NCI-H1092 (cell line): ENCODE measurements at regions not wholly inside any gene's neighbourhood (a gene's known extent, or its start where the extent isn't known, plus 50 kb on each side); places are given as distances from the start of the nearest gene placed in this dataset.
"Not testable (repeated sequence)": the region's sequence is repeated elsewhere in the genome, so short reads cannot be mapped to it uniquely, and the experiment has no call there.

Experiments
- DNase-seq: peaks from one replicate; lab custom pipeline; 2025; lab: John Stamatoyannopoulos, UW

DNA sequence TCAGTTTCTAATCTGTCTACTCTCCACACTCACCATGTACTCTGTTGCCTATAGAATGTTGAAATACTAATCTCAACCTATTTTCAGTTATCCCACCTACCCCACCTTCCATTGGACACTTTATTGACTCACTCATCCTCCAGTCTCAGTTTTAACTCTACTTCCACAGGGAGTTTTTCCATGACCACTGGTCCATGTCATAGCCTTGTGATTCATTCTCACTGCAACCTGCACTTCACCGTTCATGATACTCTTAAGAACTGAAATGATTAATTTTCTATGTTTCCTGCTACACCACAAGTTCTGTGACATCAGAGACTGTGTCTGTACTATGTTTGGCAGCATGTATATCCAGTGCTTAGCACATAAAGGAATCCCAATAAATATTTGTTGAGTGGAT, 122.8 kb upstream of the HSF2 start:
- no peak for DNase-seq

DNA sequence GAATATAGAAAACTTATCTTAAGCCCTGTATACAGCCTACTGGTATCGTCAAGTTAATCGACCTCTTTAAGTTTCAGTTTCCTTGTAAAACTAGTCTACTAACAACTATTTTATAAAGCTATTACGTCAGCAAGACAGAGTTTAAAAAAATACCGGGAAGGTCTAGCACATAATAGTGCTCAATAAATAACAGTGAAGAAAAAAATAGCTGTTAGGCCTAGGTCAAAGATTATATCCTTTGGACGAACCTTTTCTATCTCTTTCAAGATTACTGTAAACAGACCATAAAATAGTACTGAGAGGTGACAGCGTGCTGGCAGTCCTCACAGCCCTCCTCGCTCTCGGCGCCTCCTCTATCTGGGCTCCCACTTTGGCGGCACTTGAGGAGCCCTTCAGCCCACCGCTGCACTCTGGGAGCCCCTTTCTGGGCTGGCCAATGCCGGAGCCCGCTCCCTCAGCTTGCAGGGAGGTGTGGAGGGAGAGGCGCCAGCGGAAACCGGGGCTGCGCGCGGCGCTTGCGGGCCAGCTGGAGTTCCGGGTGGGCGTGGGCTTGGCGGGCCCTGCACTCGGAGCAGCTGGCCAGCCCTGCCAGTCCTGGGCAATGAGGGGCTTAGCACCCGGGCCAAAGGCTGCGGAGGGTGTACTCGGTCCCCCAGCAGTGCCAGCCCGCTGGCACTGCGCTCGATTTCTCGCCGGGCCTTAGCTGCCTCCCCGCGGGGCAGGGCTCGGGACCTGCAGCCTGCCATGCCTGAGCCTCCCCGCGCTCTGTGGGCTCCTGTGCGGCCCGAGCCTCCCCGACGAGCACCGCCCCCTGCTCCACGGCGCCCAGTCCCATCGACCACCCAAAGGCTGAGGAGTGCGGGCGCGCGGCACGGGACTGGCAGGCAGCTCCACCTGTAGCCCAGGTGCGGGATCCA, 119.1 kb upstream of the HSF2 start:
- not testable (repeated sequence) for DNase-seq

DNA sequence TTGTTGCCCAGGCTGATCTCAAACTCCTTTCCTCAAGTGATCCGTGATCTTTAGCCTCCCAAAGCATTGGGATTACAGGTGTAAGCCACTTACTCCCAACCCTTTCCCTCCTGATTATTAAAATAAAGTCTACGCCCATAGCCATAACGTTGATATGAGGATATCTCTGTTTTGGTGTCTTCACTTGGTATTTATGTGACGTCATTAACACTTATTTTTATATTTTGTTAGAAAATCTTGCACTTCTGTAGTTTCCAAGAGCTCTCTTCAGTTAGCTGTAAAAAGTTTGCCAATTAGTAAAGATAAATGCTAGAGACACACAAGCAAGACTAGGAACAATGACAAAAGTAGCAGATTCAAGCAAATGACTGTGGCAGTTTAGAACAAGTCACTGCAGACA, 115.6 kb upstream of the HSF2 start:
- DNase-seq, result no peak

DNA sequence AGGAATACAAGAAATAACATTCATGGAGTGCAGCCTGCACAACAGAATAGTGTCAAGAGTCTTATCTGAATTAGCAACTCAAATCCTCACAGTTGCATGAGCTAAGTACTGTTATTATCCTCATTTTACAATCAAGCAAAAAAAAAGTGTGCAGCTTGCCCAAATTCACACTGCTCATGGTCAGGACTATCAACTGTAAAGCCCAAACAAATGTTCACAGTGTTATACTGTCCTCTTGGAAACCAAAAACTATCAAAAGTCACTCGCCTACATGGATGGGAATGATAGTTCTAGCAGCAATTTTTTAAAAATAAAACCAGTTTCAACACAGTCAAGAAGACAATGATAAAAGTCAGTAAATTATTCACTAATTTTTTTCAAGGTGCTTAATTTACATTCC, 114.6 kb upstream of the HSF2 start:
- DNase-seq, result no peak

DNA sequence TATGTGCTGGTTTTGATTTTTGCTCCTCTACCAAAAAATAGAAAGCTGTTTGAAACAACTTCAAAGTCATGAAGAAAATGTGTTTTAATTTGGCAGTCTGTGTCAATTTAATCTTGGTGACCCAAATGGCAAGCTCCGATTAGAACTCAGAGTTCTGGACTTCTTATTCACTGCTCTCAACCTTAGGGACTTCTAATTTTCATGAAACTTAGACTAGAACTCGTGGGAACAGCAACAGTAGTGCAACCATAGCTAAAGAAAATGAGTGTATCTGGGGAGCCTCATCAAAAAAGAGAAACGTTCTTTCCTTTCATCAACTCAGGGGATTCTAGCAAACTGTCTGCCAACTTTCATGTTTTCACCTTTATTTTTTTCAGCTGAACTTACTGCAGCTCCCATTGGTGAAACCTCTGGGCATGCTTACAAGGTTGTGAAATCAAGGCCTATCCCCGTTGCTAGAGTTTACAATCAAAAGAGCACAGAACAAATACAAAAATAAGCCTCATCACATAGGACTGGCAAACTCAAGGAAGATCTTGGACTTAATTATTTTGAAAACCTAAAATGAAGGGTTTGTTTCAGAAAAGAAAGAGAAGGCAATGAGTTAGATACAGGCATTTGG, 114.0 kb upstream of the HSF2 start:
- no peak for DNase-seq

DNA sequence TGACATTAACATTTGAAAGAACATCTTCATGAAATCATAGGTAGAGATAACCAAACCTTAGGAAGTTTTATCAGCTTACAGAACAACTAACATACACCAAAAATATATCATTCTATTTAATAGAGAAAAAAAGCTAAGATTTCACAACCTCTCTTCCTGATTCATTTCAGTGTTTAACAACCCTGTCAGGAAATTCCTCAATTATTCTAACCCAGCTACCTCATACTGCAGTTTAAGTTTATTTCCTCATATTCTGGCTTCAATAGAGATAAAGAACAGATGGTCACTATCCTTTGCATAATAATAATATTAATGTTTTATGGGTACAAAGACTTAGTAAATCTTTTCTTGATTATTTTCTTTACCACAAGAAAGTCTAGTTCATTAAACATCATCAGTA, 112.9 kb upstream of the HSF2 start:
- DNase-seq, result no peak

DNA sequence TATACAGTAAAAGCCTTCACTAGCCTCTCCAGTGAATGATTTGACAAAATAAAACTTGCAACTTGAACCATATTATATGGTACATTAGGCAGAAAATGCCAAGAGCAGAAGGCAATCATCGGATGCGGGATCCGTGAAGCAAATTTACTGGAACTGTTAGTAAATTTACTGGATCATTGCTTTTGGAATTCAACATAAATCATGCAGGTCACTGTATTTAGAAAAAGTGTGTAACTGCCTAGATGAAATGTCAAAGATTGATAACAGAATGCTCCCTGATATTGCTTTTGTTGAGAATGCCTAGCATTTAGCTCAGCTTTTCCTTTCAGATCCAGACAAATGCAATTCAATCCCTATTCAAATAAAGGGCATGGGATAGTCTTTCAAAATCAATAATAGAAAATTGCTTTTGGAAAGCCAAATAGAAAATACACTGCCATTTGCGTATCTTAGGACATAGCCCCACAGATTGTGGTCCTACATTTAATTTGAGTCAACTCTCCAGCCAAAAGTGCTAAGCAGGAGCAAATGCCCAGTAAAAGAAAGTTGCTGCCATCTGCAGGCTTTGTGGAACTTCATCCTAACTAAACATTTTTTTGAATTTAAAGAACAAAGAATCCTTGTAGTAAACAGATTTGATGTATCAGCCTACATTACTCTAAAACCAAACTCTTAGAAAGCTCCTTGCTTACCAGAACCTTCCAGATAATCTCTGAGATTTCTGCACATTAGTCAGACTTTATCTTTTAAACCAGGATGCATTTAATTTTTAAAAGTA, 109.5 kb upstream of the HSF2 start:
- no peak for DNase-seq

DNA sequence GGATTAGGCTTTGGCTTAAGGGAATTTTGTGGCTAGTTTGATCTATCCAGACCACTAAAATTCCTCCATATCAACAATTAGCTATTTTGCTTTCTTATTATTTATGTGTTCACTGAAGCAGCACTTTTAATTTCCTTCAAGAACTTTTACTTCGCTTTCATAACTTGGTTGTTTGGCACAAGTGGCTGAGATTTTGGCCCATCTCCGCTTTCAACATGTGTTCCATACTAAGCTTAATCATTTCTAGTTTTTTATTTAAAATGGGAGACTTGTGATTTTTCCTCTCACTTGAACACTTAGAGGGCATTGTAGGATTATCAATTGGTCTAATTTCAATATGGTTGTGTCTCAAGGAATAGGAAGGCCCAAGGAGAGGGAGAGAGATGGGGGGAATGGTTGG, 102.4 kb upstream of the HSF2 start:
- no peak for DNase-seq

DNA sequence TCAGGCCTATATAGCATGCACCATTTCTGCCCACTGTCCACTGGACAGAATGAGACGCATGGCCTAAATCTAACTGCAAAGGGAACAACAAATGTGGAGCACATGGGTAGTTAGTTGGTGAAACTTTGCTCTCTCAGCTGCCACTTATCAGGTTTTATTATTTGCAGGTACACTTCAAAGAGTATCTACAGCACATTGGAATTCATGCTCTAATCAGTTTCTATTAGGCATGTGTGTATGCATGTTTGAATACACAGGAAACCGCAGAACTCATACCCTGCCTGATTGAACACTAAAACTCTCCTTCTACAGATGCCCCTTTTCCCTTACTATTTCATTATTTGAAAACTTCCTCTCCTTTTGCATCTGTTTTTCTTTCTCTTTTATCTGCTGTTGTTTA, 97.4 kb upstream of the HSF2 start:
- DNase-seq, result no peak

DNA sequence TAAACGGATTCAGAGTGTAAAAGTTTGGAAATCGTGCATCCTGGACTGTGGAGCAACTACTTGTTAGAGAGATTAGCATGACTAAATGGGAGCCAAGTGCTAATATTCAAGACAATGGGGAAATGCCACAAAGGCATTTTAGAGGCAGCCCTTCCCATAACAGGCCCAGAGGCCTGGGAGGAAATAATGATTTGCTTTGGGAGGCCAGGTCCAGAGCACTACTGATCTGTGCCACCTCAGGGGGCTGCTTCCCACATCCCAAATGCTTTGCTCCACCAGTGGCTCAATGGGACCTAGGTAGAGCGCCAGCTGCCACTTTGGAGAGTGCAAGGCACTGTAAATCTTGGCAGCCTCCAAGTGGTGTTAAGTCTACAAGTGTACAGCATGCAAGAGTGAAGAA, 91.9 kb upstream of the HSF2 start:
- DNase-seq, result no peak

DNA sequence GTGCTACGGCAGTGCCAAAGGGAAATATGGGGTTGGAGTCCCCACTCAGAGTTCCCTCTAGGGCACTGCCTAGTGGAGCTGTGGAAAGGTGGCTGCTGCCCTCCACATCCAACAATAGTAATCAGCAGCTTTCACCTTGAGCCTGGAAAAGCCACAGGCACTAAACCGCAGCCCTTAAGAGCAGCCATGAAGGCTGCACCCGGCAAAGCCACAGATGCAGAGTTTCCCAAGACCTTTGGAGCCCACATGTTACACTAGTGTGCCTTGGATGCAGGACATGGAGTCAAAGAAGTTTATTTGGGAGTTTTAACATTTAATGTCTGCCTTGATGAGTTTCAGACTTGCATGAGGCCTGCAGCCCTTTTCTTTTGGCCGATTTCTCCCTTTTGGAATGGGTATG, 91.4 kb upstream of the HSF2 start:
- no peak for DNase-seq

DNA sequence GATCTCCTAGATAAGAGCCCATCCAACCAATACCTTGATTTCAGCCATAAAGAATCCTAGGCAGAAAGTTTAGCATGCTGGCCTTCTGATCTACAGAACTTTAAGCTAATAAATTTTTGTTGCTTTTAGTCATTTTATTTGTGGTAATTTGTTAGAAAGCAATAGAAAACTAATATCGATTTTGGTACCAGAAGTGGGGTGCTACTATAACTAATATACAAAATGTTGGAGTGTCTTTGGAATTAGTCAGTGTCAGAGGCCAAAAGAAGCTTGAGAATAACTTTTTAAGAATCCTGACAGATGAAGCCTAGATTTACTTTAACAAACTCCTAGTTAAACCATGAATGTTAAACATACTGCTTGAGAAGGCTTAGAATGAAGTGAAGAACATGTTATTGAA, 83.6 kb upstream of the HSF2 start:
- no peak for DNase-seq

DNA sequence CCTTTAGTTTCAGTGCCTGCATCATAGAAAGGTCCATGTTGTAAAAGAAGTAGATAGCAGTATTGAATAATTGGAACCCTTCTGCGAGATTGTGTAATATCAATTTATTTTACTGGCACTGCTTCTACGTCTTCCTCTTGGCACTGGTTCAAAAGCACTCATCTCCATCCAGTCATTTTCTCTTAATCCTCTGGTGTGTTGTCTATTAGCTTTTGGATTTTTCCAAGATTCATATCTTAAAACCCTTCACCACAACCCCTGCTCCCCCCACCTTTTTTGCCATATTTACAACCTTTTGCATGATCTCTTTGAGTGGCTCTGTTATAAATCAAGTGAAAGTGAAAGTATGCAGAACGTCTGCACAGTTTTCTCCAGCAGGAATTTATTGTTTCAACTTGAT, 76.6 kb upstream of the HSF2 start:
- no peak for DNase-seq

DNA sequence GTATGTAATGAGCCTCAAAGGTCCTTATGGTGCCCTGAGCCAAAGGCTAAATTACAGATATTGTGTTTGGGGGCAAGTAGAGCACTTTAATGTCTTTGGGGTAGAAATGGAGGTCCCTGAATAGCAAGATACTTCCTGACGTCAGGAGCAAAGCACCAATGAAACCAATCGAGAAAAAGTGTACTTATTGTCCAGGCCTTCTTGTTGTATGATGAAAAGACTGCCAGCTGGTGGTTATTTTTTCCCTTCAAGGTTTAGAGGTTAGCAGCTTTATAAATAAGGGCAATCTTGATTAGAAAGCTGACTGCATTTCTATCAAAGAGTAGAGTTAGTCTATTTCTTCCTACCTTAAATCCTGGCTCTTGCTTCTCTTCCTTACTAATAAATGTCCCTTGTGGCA, 76.1 kb upstream of the HSF2 start:
- DNase-seq, result no peak

DNA sequence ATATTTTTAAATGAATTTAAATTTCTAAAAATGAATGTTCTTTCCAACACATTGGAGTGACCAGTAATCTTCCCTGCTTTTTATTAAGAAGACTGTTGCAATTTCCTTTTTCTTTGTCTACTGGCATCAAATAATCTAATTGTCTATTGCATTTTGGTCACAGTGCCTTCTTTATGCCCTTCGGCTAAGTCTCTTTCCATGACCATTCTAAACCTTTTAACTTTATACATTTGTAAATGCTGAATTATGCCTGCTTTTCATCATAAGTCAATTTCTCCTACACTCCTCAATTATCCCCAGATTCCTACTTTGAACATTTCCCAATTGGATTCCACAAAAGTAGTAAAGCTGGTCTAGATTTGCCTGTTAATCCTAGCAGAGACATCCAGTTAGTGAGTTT, 69.1 kb upstream of the HSF2 start:
- no peak for DNase-seq

DNA sequence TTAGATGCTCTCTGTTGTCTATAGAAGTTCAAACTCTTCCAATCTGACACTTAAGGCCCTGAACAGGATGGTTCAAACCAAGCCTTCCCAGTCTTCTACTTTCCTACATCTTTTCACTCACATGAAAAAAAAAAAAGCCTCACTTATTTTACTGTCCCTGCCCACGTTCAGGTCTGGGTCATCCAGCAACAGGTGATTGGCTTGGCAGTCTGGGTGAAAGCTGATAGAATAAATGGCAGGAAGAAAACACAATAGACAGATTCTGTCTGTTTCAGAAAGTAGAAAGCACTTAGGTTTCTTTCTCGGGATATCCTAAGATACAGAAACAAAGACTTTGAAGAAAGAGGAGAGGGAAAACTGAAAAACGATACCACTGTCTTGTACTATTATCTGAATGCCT, 61.8 kb upstream of the HSF2 start:
- no peak for DNase-seq

DNA sequence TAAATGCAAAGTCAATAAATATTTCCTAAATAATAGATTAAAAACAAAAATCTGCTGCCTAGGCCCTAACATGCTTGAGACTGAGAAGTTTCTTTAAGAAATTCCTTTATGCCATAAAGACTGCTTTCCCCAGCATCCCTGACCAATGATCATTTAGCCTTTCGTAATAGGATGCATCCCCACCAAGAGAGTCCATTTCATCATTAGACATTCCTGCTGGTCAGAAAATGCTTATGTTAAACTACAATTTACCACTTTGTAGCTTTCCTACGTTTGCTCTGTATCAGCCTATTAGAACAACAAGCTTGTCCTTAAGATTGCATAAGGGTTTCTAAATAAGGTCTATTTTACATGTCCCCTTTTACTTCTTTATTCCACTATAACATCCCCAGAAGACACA, 59.8 kb upstream of the HSF2 start:
- DNase-seq, result no peak

DNA sequence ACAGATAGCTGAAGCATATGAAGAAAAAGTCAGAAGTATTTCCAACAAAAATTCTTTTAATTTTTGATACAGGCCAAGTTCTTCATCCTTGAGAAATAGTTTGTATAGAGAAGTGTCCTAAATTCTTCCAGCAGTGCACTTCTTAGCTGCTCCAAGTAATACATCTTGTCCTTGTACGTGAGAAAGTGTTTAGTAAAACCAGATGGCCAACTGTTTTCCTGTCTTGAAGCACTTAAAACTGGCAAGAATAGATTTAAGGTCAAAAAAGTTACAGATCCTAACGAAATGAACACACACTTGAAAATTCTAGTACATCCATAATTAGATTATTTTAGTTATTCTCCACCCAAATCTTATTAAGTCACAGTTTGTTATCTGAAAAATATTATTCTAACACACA, 52.2 kb upstream of the HSF2 start:
- DNase-seq, result no peak

DNA sequence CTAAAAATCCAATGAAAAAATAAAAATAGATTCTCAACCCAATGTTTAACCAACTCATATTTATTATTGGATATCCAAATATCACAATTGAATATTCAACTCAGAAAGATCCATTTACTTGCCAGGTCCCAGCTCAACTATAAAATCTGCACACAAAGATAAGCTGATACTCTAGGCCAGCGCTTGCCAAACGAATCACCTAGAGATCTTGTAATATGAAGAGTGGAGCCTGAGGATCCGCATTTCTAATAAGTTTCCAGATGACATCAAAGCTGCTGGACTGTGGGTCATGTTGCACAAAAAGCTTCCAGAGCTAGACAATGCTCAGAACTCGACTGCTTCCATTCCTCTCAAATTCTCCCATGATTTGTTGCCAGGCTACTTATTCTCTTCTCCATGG, 51.7 kb upstream of the HSF2 start:
- DNase-seq, result no peak
